ENCODE measurements at regions not wholly inside any gene's neighbourhood (a gene's known extent, or its start where the extent isn't known, plus 50 kb on each side); places are given as distances from the start of the nearest gene placed in this dataset.

- Histone ChIP-seq H3K27ac (ENCODE audit: extremely low read length, insufficient read depth, low read length) (no peak overlapping the region), H3K4me1 (ENCODE audit: insufficient read depth, low read length) (peaks cover 13% of the 10 kb centered on the region), H2AFZ (ENCODE audit: low read length) (no peak overlapping the region), H3K4me2 (ENCODE audit: low read depth, low read length) (no peak overlapping the region), H3K9ac (ENCODE audit: insufficient read depth, low read depth, low read length) (no peak overlapping the region), H3K9me3 (ENCODE audit: low read length) (no peaks in the 10 kb centered on the region), H3K79me2 (ENCODE audit: insufficient read depth, low read length) (no peaks in the 10 kb centered on the region), H3K4me3 (replicated peaks in 1 of 3; ENCODE audit: insufficient read depth in 1 of 3, low read depth in 2 of 3, low read length in 3 of 3) (no peak overlapping the region), H3K36me3 (replicated peaks in 1 of 2; ENCODE audit: control insufficient read depth in 1 of 2, insufficient read depth in 2 of 2, low read length in 2 of 2) (no peaks in the 10 kb centered on the region), H3K27me3 (ENCODE audit: control insufficient read depth in 1 of 2, insufficient read depth in 2 of 2, low read length in 2 of 2) (no peaks in the 10 kb centered on the region), H4K20me1 (ENCODE audit: insufficient read depth, low read length) (no peaks in the 10 kb centered on the region)
- ChIA-PET CTCF (ENCODE audit: low intra/inter-chr PET ratio, low total read pairs) (no interaction called here), POLR2A (no interaction called here)
- ATAC-seq (no peak), DNase-seq (ENCODE audit: low spot score) (no peak), FAIRE-seq (no peak)
- TF ChIP-seq ZSCAN9 (CRISPR knock-in tag; IDR thresholded peaks at IDR 0.05; ENCODE audit: borderline replicate concordance) (no peak), ZNF138 (CRISPR knock-in tag; IDR thresholded peaks at IDR 0.05; ENCODE audit: low read depth) (no peak), BRF2 (CRISPR knock-in tag; IDR thresholded peaks at IDR 0.05) (no peak), CSRNP1 (CRISPR knock-in tag; IDR thresholded peaks at IDR 0.05) (no peak), HNRNPK (IDR thresholded peaks at IDR 0.05; ENCODE audit: low read depth, low read length, poor library complexity, severe bottlenecking) (no peak), ATF2 (CRISPR knock-in tag; IDR thresholded peaks at IDR 0.05) (no peak), ATF7 (IDR thresholded peaks at IDR 0.05) (no peak), ATF7 (CRISPR knock-in tag; IDR thresholded peaks at IDR 0.05) (no peak), MYC (CRISPR knock-in tag; IDR thresholded peaks at IDR 0.05; ENCODE audit: borderline replicate concordance) (no peak), ZNF841 (CRISPR knock-in tag; IDR thresholded peaks at IDR 0.05; ENCODE audit: borderline replicate concordance) (no peak)
- in situ Hi-C loops (cut with HindIII; ENCODE audit: extremely low pct_ligation_motif_present, low pct_unique_long_range_greater_than_20kb) (no loop called here), intact Hi-C loops (cut with micrococcal nuclease; ENCODE audit: unreplicated experiment) (no loop called here)
- no CpG with 5 or more reads among the region's 5 CpGs for WGBS (ENCODE audit: low lambda C conversion rate)
- no TSS peak for BruUV-seq (replicated peaks)
Observed at GRCh38 chr10:118395947-118396346, 53.8 kb upstream of the FAM204A start.
